Panc1 (cell line): ENCODE measurements at regions not wholly inside any gene's neighbourhood (a gene's known extent, or its start where the extent isn't known, plus 50 kb on each side); places are given as distances from the start of the nearest gene placed in this dataset.

Experiments
- ATAC-seq: fragments of 200-7000 bp; cut with Tn5 transposase; 2 replicates; pipeline ENCODE4 v1.9.1; 2020; ENCODE audit warnings: mild to moderate bottlenecking, moderate library complexity
- BruUV-seq: library from RNA; stranded (reverse); fragments of 400-500 nt; replicated peaks from 2 replicates; lab custom pipeline; 2021; lab: Mats Ljungman, UMichigan
- CTCF ChIA-PET: fragments of 300-600 bp; sonication (Branson Sonifier 250); formaldehyde crosslinking; loops from one replicate; lab custom pipeline; 2022; ENCODE audit warnings: antibody characterized with exemption; lab: Charles Lee
- POLR2A ChIA-PET: fragments of 300-600 bp; sonication (Branson Sonifier 250); formaldehyde crosslinking; loops from one replicate; lab custom pipeline; 2022; ENCODE audit warnings: antibody characterized with exemption; lab: Charles Lee
- DNase-seq: peaks from one replicate; pipeline ENCODE4 v3.0.0-alpha.2; 2010; ENCODE audit warnings: low read depth, low spot score
- H3K27ac ChIP-seq: 2 replicates; pipeline ENCODE4 v1.5.1; 2011; ENCODE audit warnings: mild to moderate bottlenecking, low read length, inconsistent platforms
- H3K27me3 ChIP-seq: fragments of 200-500 bp; sonication (Bioruptor generic); 2 replicates; pipeline ENCODE4 v1.6.0; 2014; ENCODE audit warnings: low read length, inconsistent platforms; ENCODE audit not compliant: control insufficient read depth, insufficient read depth
- H3K36me3 ChIP-seq: fragments of 200-500 bp; sonication (Bioruptor generic); 2 replicates; pipeline ENCODE4 v1.5.1; 2014; ENCODE audit warnings: inconsistent platforms, mild to moderate bottlenecking, low read length, moderate library complexity; ENCODE audit not compliant: control insufficient read depth, insufficient read depth
- H3K4me1 ChIP-seq: 2 replicates; pipeline ENCODE4 v1.5.1; 2011; ENCODE audit warnings: inconsistent platforms, mild to moderate bottlenecking, low read length, moderate library complexity; ENCODE audit not compliant: control insufficient read depth, insufficient read depth
- H3K4me3 ChIP-seq, 2 experiments: 2 replicates each; pipeline ENCODE4 v1.5.1; 2011 to 2012; ENCODE audit warnings: low read depth in 2 of 2, low read length in 2 of 2, mild to moderate bottlenecking in 2 of 2, inconsistent platforms in 1 of 2, moderate library complexity in 1 of 2
- H3K9me3 ChIP-seq: fragments of 200-500 bp; sonication (Bioruptor generic); 2 replicates; pipeline ENCODE4 v1.5.1; 2014; ENCODE audit warnings: low read depth, mild to moderate bottlenecking, inconsistent platforms, low read length, moderate library complexity; ENCODE audit not compliant: control insufficient read depth, insufficient read depth
- CTCF ChIP-seq: fragments of 450-650 bp; IDR thresholded peaks from 2 replicates; pipeline ENCODE4 v1.5.1; 2017; ENCODE audit warnings: mild to moderate bottlenecking
- POLR2AphosphoS5 ChIP-seq: IDR thresholded peaks from 2 replicates; pipeline ENCODE4 v1.6.1; 2012; ENCODE audit warnings: mild to moderate bottlenecking, low read depth, low read length, moderate library complexity
- REST ChIP-seq, 2 experiments: IDR thresholded peaks; 2 replicates each; pipeline ENCODE4 v1.6.1; 2011 to 2012; ENCODE audit warnings: low read depth in 2 of 2, control low read depth in 1 of 2, low read length in 1 of 2, mild to moderate bottlenecking in 1 of 2, moderate library complexity in 1 of 2; ENCODE audit not compliant: insufficient read depth in 1 of 2
- SIN3A ChIP-seq: IDR thresholded peaks from 2 replicates; pipeline ENCODE4 v1.6.1; 2012; ENCODE audit warnings: low read depth, mild to moderate bottlenecking, low read length, moderate library complexity, borderline replicate concordance; ENCODE audit not compliant: insufficient read depth
- TCF7L2 ChIP-seq: IDR thresholded peaks from 2 replicates; pipeline ENCODE4 v1.6.1; 2011; ENCODE audit warnings: mild to moderate bottlenecking, low read depth, low read length, inconsistent platforms
- in situ Hi-C: cut with HindIII; loops from 2 replicates; pipeline ENCODE4 v1.10.0; 2016; ENCODE audit warnings: low sequenced_read_pairs, low pct_unique_long_range_greater_than_20kb
- intact Hi-C: fragments of 100-400 bp; cut with micrococcal nuclease; formaldehyde crosslinking; loops from one replicate; pipeline ENCODE4 v1.10.0; 2022; ENCODE audit not compliant: unreplicated experiment

GRCh38 chr2:7588295-7588694, 671.1 kb downstream of the RNF144A start:
- intact Hi-C loops: no loop called here
- Histone ChIP-seq H3K36me3 (no peaks in the 10 kb centered on the region), H3K4me1 (no peaks in the 10 kb centered on the region), H3K27ac (no peak overlapping the region), H3K4me3 (no peak overlapping the region), H3K27me3 (no peaks in the 10 kb centered on the region), H3K9me3 (no peaks in the 10 kb centered on the region)
- in situ Hi-C loops: no loop called here
- DNase-seq (no peak), ATAC-seq (no peak)
- CTCF ChIA-PET: no interaction called here
- BruUV-seq: no TSS peak
- POLR2A ChIA-PET: no interaction called here
- TF ChIP-seq REST (IDR thresholded peaks at IDR 0.05; ENCODE audit: insufficient read depth in 1 of 2, low read depth in 2 of 2, low read length in 1 of 2): no peak
- no peak for TF ChIP-seq TCF7L2
- no peak for TF ChIP-seq POLR2AphosphoS5
- TF ChIP-seq CTCF: no peak
- no peak for TF ChIP-seq SIN3A

- Histone ChIP-seq H3K27me3 (no peaks in the 10 kb centered on the region; the same call in 1 of the 2 replicates), H3K9me3 (no peaks in the 10 kb centered on the region), H3K4me3 (no peak overlapping the region), H3K36me3 (no peaks in the 10 kb centered on the region), H3K4me1 (no peaks in the 10 kb centered on the region), H3K27ac (no peak overlapping the region)
- no TSS peak for BruUV-seq
- POLR2A ChIA-PET: no interaction called here
- intact Hi-C loops: no loop called here
- in situ Hi-C loops: no loop called here
- TF ChIP-seq SIN3A (no peak), POLR2AphosphoS5 (no peak), TCF7L2 (no peak), CTCF (no peak), REST (IDR thresholded peaks at IDR 0.05; ENCODE audit: insufficient read depth in 1 of 2, low read depth in 2 of 2, low read length in 1 of 2) (no peak)
- ATAC-seq: no peak
- DNase-seq: no peak
- CTCF ChIA-PET: no interaction called here
Measured at GRCh38 chr2:7592618-7593140, 675.5 kb downstream of the RNF144A start.
